Type B pancreatic cell (in vitro differentiated cells): ENCODE measurements at regions not wholly inside any gene's neighbourhood (a gene's known extent, or its start where the extent isn't known, plus 50 kb on each side); places are given as distances from the start of the nearest gene placed in this dataset.

Experiments
- DNase-seq: peaks from one replicate; pipeline ENCODE4 v3.0.0; 2021; ENCODE audit warnings: mixed read lengths; ENCODE audit not compliant: unreplicated experiment; ENCODE audit errors: extremely low spot score
- H3K27ac Mint-ChIP-seq: 2 replicates; pipeline ENCODE4 v1.8.0; 2021; ENCODE audit warnings: mild to moderate bottlenecking, mixed read lengths
- H3K27me3 Mint-ChIP-seq: 2 replicates; pipeline ENCODE4 v1.8.0; 2021; ENCODE audit warnings: mixed read lengths
- H3K36me3 Mint-ChIP-seq: 2 replicates; pipeline ENCODE4 v1.8.0; 2021; ENCODE audit warnings: mixed read lengths
- H3K4me1 Mint-ChIP-seq: one replicate; pipeline ENCODE4 v1.8.0; 2021; ENCODE audit warnings: mixed read lengths; ENCODE audit not compliant: unreplicated experiment
- H3K4me3 Mint-ChIP-seq: 2 replicates; pipeline ENCODE4 v1.8.0; 2021; ENCODE audit warnings: mild to moderate bottlenecking, mixed read lengths
- H3K9me3 Mint-ChIP-seq: 2 replicates; pipeline ENCODE4 v1.8.0; 2021; ENCODE audit warnings: mixed read lengths
- TF ChIP-seq, protein P1 (sequence below): fragments of 200-600 bp; sonication (generic); conservative IDR thresholded peaks from 2 replicates; pipeline ENCODE4 v1.5.0; 2021; ENCODE audit warnings: antibody characterized with exemption, mild to moderate bottlenecking

DNA sequence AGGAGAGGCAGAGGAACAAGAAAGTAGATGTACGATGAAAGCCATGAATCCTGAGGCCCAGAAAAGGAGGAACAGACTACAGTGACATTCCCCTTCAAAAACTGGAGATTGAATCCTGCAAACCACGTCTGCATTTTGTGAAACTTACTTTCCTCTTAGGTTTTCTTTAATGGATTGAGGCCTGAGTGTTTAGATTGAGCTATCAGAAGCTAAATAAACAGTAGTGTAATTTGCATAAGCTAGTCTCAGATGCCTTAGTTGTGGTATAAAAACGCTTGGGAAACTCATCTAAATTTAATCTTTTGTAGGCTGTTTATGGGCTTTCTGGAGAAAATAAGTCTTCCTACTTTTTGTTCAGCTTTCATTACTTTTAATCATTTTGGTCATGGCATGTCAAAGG lies 94.8 kb upstream of the HDAC9 start:
- Mint-ChIP-seq H3K9me3 (no peaks in the 10 kb centered on the region), H3K4me3 (no peak overlapping the region), H3K27ac (no peak overlapping the region), H3K27me3 (no peaks in the 10 kb centered on the region), H3K36me3 (no peaks in the 10 kb centered on the region), H3K4me1 (no peaks in the 10 kb centered on the region)
- no peak for DNase-seq
- TF ChIP-seq, protein P1, sequence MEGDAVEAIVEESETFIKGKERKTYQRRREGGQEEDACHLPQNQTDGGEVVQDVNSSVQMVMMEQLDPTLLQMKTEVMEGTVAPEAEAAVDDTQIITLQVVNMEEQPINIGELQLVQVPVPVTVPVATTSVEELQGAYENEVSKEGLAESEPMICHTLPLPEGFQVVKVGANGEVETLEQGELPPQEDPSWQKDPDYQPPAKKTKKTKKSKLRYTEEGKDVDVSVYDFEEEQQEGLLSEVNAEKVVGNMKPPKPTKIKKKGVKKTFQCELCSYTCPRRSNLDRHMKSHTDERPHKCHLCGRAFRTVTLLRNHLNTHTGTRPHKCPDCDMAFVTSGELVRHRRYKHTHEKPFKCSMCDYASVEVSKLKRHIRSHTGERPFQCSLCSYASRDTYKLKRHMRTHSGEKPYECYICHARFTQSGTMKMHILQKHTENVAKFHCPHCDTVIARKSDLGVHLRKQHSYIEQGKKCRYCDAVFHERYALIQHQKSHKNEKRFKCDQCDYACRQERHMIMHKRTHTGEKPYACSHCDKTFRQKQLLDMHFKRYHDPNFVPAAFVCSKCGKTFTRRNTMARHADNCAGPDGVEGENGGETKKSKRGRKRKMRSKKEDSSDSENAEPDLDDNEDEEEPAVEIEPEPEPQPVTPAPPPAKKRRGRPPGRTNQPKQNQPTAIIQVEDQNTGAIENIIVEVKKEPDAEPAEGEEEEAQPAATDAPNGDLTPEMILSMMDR, result no peak

DNA sequence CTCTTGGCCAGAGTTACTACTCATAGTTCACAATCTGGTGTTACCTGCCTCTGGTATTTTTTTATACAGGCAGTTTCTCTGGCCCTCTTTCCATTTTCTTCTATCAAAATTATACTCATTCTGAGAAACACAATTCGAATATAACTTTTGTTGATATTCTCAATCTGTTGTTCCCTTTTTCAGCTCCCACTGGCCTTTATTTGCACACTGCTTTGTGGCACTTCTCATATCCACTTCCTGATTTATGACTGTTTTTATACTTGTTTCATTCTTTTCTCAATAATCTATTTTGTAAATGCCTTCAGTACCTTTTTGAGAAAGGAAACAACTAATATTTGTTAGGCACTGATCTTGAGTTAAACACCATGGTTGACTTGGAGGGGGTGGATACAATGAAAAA lies 93.8 kb upstream of the HDAC9 start:
- Mint-ChIP-seq H3K27ac (no peak overlapping the region), H3K4me3 (no peak overlapping the region), H3K9me3 (no peaks in the 10 kb centered on the region), H3K4me1 (no peaks in the 10 kb centered on the region), H3K36me3 (no peaks in the 10 kb centered on the region), H3K27me3 (no peaks in the 10 kb centered on the region)
- TF ChIP-seq, protein P1, result no peak
- no peak for DNase-seq

- Mint-ChIP-seq H3K4me3 (no peak overlapping the region), H3K4me1 (no peaks in the 10 kb centered on the region), H3K36me3 (no peaks in the 10 kb centered on the region), H3K27ac (no peak overlapping the region), H3K9me3 (no peaks in the 10 kb centered on the region), H3K27me3 (no peaks in the 10 kb centered on the region)
- no peak for DNase-seq
- TF ChIP-seq, protein P1, result no peak
Measured at GRCh38 chr7:18402488-18403183, 92.9 kb upstream of the HDAC9 start.

- Mint-ChIP-seq H3K36me3 (no peaks in the 10 kb centered on the region), H3K4me3 (no peak overlapping the region), H3K4me1 (no peaks in the 10 kb centered on the region), H3K27me3 (no peaks in the 10 kb centered on the region), H3K9me3 (no peaks in the 10 kb centered on the region), H3K27ac (no peak overlapping the region)
- no peak for DNase-seq
- TF ChIP-seq, protein P1, result no peak
Measured at GRCh38 chr7:18405726-18406125, 89.8 kb upstream of the HDAC9 start.

DNA sequence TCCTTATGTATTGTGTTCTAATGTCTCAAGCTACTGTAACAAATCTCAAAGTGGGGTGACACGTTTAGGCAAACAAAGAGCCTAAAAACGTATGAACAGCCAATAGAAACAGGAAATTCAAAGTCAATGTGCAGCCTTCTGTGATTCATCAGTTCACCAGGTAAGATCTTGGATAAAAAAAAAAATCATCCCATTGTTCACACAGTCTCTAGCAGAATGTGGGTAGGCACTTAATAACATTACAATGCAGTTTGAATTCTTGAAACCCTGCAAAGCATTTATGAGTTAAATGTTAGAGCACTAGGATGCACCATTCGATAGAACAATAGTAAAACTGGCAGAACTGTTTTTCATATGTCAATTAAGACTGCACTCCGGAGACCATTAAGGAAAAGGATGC lies 88.2 kb upstream of the HDAC9 start:
- H3K36me3 Mint-ChIP-seq, result no peaks in the 10 kb centered on the region
- no peak for DNase-seq
- H3K27ac Mint-ChIP-seq, result no peak overlapping the region
- H3K4me3 Mint-ChIP-seq, result no peak overlapping the region
- TF ChIP-seq, protein P1, result no peak
- H3K9me3 Mint-ChIP-seq, result no peaks in the 10 kb centered on the region
- H3K27me3 Mint-ChIP-seq, result no peaks in the 10 kb centered on the region
- H3K4me1 Mint-ChIP-seq, result no peaks in the 10 kb centered on the region

- TF ChIP-seq, protein P1, result no peak
- H3K9me3 Mint-ChIP-seq, result no peaks in the 10 kb centered on the region
- H3K27me3 Mint-ChIP-seq, result no peaks in the 10 kb centered on the region
- H3K36me3 Mint-ChIP-seq, result no peaks in the 10 kb centered on the region
- no peak for DNase-seq
- no peaks in the 10 kb centered on the region for H3K4me1 Mint-ChIP-seq
- no peak overlapping the region for H3K27ac Mint-ChIP-seq
- H3K4me3 Mint-ChIP-seq, result no peak overlapping the region
Measured at GRCh38 chr7:18408461-18408860, 87.1 kb upstream of the HDAC9 start.
